Nephron (organoid): ENCODE measurements at regions not wholly inside any gene's neighbourhood (a gene's known extent, or its start where the extent isn't known, plus 50 kb on each side); places are given as distances from the start of the nearest gene placed in this dataset.

ENCODE experiments used
- H3K27ac Mint-ChIP-seq, 3 experiments: 2 replicates each; pipeline ENCODE4 v1.8.0; 2020; ENCODE audit warnings: mixed read lengths in 3 of 3, mild to moderate bottlenecking in 2 of 3, moderate library complexity in 1 of 3
- H3K27me3 Mint-ChIP-seq: 2 replicates; pipeline ENCODE4 v1.8.0; 2021; ENCODE audit warnings: low read depth, mild to moderate bottlenecking, moderate library complexity, mixed read lengths
- H3K36me3 Mint-ChIP-seq: 2 replicates; pipeline ENCODE4 v1.8.0; 2020; ENCODE audit warnings: low read depth, mixed read lengths
- H3K4me1 Mint-ChIP-seq: 2 replicates; pipeline ENCODE4 v1.8.0; 2020; ENCODE audit warnings: mixed read lengths
- H3K4me3 Mint-ChIP-seq, 3 experiments: 2 replicates each; pipeline ENCODE4 v1.8.0; 2020; ENCODE audit warnings: mild to moderate bottlenecking in 3 of 3, mixed read lengths in 3 of 3, moderate library complexity in 2 of 3
- H3K9me3 Mint-ChIP-seq: 2 replicates; pipeline ENCODE4 v1.8.0; 2020; ENCODE audit warnings: mixed read lengths
- TF ChIP-seq, protein P1 (sequence below), 3 experiments: fragments of 200-600 bp; sonication (generic); IDR thresholded peaks; one replicate each; pipeline ENCODE4 v1.5.0; 2021; ENCODE audit warnings: antibody characterized with exemption in 3 of 3; ENCODE audit not compliant: unreplicated experiment in 3 of 3

GRCh38 chr9:99358668-99359067 is 136.6 kb downstream of the SEC61B start:
- Mint-ChIP-seq H3K27ac (no peak overlapping the region), H3K27me3 (peaks cover 50% of the 10 kb centered on the region), H3K4me1 (peaks cover 13% of the 10 kb centered on the region), H3K36me3 (no peaks in the 10 kb centered on the region), H3K9me3 (no peaks in the 10 kb centered on the region), H3K4me3 (no peak overlapping the region)
- TF ChIP-seq, protein P1, sequence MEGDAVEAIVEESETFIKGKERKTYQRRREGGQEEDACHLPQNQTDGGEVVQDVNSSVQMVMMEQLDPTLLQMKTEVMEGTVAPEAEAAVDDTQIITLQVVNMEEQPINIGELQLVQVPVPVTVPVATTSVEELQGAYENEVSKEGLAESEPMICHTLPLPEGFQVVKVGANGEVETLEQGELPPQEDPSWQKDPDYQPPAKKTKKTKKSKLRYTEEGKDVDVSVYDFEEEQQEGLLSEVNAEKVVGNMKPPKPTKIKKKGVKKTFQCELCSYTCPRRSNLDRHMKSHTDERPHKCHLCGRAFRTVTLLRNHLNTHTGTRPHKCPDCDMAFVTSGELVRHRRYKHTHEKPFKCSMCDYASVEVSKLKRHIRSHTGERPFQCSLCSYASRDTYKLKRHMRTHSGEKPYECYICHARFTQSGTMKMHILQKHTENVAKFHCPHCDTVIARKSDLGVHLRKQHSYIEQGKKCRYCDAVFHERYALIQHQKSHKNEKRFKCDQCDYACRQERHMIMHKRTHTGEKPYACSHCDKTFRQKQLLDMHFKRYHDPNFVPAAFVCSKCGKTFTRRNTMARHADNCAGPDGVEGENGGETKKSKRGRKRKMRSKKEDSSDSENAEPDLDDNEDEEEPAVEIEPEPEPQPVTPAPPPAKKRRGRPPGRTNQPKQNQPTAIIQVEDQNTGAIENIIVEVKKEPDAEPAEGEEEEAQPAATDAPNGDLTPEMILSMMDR (IDR thresholded peaks at IDR 0.05; ENCODE audit: unreplicated experiment in 3 of 3) = no peak

DNA sequence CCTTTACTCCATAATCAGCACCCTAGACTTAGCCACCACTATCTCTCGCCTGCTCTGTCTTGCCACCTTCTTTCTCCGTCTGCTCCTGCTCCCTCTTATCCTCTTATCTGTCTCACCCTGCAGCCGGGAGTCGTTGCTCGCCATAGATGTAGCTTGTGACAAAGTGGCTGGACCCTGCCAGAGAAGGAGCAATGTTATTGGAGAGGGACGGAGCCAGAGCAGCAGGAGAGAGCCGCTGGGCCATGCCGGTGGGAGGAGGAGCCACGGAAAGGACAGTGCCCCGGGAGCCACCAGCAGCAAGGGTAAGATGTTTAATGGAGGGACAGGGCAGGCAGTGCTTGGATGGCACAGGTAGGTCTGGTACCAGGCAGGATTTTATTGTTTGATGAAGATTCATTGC is 137.3 kb downstream of the SEC61B start:
- H3K36me3 Mint-ChIP-seq = no peaks in the 10 kb centered on the region
- H3K27me3 Mint-ChIP-seq = peaks cover 53% of the 10 kb centered on the region
- TF ChIP-seq, protein P1 (IDR thresholded peaks at IDR 0.05; ENCODE audit: unreplicated experiment in 3 of 3) = no peak
- no peaks in the 10 kb centered on the region for H3K9me3 Mint-ChIP-seq
- peaks cover 6% of the 10 kb centered on the region for H3K4me1 Mint-ChIP-seq
- H3K4me3 Mint-ChIP-seq = no peak overlapping the region
- H3K27ac Mint-ChIP-seq = no peak overlapping the region

DNA sequence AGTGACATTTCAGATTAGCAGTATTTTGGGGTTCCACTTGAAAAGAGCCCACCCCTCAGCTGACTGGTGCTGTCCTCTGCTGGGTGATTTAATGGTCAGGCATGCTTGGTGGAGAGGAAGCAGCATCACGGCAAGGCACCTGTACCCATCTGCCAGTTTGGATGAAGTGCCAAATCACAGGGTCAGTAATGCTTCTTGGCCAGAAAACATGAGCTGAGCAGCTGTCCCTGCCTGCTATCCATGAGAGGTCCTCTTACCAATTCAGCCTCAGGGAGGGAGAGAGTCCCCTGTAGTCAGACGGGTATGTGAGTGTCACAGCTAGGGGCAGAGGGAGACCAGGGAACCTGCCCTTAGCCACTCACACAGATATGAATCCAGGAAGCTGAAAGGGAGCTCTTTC is 137.9 kb downstream of the SEC61B start:
- TF ChIP-seq, protein P1 (IDR thresholded peaks at IDR 0.05; ENCODE audit: unreplicated experiment in 3 of 3) = no peak
- Mint-ChIP-seq H3K4me3 (no peak overlapping the region), H3K27ac (no peak overlapping the region), H3K9me3 (no peaks in the 10 kb centered on the region), H3K36me3 (no peaks in the 10 kb centered on the region), H3K4me1 (peaks cover 4% of the 10 kb centered on the region), H3K27me3 (peaks cover 58% of the 10 kb centered on the region)

DNA sequence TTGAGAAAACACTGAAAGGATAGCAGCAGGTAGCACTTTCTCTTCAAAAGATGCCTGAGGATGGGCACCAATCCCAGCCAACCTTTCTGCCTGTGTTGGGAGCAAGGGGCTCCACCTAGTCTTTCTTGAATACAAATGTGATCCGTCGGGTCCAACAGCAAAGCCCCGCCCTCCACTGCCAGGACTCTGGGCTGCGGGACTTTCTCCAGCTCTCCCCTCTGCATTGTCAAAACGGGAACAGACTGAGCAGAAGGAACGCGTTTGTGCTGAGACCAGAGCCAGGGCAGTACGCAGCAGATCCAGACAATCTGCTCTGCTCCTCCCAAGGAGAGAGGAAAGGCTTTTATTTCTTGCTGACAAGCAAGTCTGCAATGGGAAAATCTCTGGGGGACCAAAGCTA is 139.7 kb downstream of the SEC61B start:
- Mint-ChIP-seq H3K4me3 (no peak overlapping the region), H3K4me1 (peaks cover 11% of the 10 kb centered on the region), H3K9me3 (no peaks in the 10 kb centered on the region), H3K27ac (no peak overlapping the region), H3K36me3 (no peaks in the 10 kb centered on the region), H3K27me3 (peaks cover 57% of the 10 kb centered on the region)
- TF ChIP-seq, protein P1 (IDR thresholded peaks at IDR 0.05; ENCODE audit: unreplicated experiment in 3 of 3) = no peak

GRCh38 chr9:99362321-99362720 is 140.2 kb downstream of the SEC61B start:
- Mint-ChIP-seq H3K9me3 (no peaks in the 10 kb centered on the region), H3K27ac (no peak overlapping the region), H3K4me3 (no peak overlapping the region), H3K36me3 (no peaks in the 10 kb centered on the region), H3K27me3 (peaks cover 57% of the 10 kb centered on the region), H3K4me1 (peaks cover 11% of the 10 kb centered on the region)
- TF ChIP-seq, protein P1 (IDR thresholded peaks at IDR 0.05; ENCODE audit: unreplicated experiment in 3 of 3) = no peak

- Mint-ChIP-seq H3K36me3 (no peaks in the 10 kb centered on the region), H3K27me3 (peaks cover 55% of the 10 kb centered on the region), H3K9me3 (no peaks in the 10 kb centered on the region), H3K27ac (no peak overlapping the region), H3K4me1 (peaks cover 18% of the 10 kb centered on the region), H3K4me3 (no peak overlapping the region)
- TF ChIP-seq, protein P1 (IDR thresholded peaks at IDR 0.05; ENCODE audit: unreplicated experiment in 3 of 3) = no peak
These were observed 141.4 kb downstream of the SEC61B start for GRCh38 chr9:99363509-99363908.
